OCI-LY3 (cell line): ENCODE measurements at regions not wholly inside any gene's neighbourhood (a gene's known extent, or its start where the extent isn't known, plus 50 kb on each side); places are given as distances from the start of the nearest gene placed in this dataset.

Experiments
- EZH2phosphoT487 ChIP-seq: fragments of 200-600 bp; shearing (Covaris generic); IDR thresholded peaks from 2 replicates; pipeline ENCODE4 v1.6.1; 2018; ENCODE audit warnings: antibody characterized with exemption, mixed run types, low read depth
- TF ChIP-seq, protein P1 (sequence below): fragments of 200-600, 300-600 bp; sonication (generic); IDR thresholded peaks from 2 replicates; pipeline ENCODE4 v1.5.1; 2014; ENCODE audit warnings: antibody characterized with exemption, low read length, low read depth

DNA sequence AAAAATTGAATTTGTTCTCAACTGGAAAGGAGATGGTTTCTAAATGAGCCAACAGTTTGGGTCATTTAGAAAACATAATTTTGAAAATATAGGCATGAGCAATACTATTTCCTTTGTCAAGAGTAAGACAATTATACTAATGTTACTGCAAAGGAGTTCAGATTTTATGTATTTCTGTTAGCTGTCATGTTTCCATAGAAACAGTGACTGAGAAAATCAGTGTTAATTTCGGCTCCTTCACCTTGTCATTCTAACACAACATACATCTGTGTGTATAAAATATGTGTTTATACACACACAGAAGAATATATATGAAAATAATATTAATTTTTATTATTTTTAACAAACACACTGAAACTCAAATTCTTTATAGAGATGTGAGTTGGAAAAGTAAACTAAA lies 178.0 kb upstream of the SPHKAP start:
- TF ChIP-seq, protein P1, sequence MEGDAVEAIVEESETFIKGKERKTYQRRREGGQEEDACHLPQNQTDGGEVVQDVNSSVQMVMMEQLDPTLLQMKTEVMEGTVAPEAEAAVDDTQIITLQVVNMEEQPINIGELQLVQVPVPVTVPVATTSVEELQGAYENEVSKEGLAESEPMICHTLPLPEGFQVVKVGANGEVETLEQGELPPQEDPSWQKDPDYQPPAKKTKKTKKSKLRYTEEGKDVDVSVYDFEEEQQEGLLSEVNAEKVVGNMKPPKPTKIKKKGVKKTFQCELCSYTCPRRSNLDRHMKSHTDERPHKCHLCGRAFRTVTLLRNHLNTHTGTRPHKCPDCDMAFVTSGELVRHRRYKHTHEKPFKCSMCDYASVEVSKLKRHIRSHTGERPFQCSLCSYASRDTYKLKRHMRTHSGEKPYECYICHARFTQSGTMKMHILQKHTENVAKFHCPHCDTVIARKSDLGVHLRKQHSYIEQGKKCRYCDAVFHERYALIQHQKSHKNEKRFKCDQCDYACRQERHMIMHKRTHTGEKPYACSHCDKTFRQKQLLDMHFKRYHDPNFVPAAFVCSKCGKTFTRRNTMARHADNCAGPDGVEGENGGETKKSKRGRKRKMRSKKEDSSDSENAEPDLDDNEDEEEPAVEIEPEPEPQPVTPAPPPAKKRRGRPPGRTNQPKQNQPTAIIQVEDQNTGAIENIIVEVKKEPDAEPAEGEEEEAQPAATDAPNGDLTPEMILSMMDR = no peak
- TF ChIP-seq EZH2phosphoT487 = no peak
